Right cardiac atrium (tissue), 5 donors: ENCODE measurements at regions not wholly inside any gene's neighbourhood (a gene's known extent, or its start where the extent isn't known, plus 50 kb on each side); places are given as distances from the start of the nearest gene placed in this dataset.
"Not testable (repeated sequence)": the region's sequence is repeated elsewhere in the genome, so short reads cannot be mapped to it uniquely, and the experiment has no call there.

Experiments
- ATAC-seq, 2 donors: fragments of 200-7000 bp; cut with Tn5 transposase; one replicate each; pipeline versions ENCODE4 v1.8.0 to v1.9.1; 2020; ENCODE audit warnings: moderate library complexity in 2 of 2, mild to moderate bottlenecking in 1 of 2
- DNase-seq, 3 donors: peaks; one replicate each; pipeline ENCODE4 v3.0.0-alpha.2; 2020
- H3K27ac ChIP-seq: one replicate; pipeline ENCODE4 v1.5.1; 2013; ENCODE audit warnings: mild to moderate bottlenecking, low read length, control low read depth, moderate library complexity
- H3K27me3 ChIP-seq: one replicate; pipeline ENCODE4 v1.6.1; 2013; ENCODE audit not compliant: control insufficient read depth, insufficient read depth
- H3K4me1 ChIP-seq: one replicate; pipeline ENCODE4 v1.6.1; 2013; ENCODE audit warnings: low read length; ENCODE audit not compliant: control insufficient read depth, insufficient read depth
- H3K4me3 ChIP-seq: one replicate; pipeline ENCODE4 v1.5.1; 2013; ENCODE audit warnings: low read length, control low read depth
- H3K9me3 ChIP-seq: one replicate; pipeline ENCODE4 v1.6.1; 2013; ENCODE audit warnings: low read length; ENCODE audit not compliant: control insufficient read depth
- WGBS: extraction: QIAGEN DNeasy Blood & Tissue Kit; methylation state at CpG from one replicate; pipeline ENCODE4 v1.1.7; 2013; 5-methylcytosine and 5-hydroxymethylcytosine counted together
- intact Hi-C, 4 donors: fragments of 100-400 bp; cut with DNase I; formaldehyde crosslinking; loops; one replicate each; pipeline versions ENCODE4 v1.11.0 to v1.14.0; 2022 to 2023
- donor health status: healthy with polysubstance abuse.
- donor health status: DM: no; HTN: yes; CAD: no.
- donor health status: DM: no; HTN: no; CAD: no.
- donor health status: DM: no; HTN: yes; CAD: no; lungs with severe emphysema.
- donor health status: DM: yes; HTN: yes; CAD: no.

- intact Hi-C loops: no loop called here
- H3K27me3 ChIP-seq: no peaks in the 10 kb centered on the region
- H3K4me3 ChIP-seq: no peak overlapping the region
- no peak for DNase-seq
- no peak for ATAC-seq
- 74% methylated on average over 2 of the region's 2 CpGs for WGBS
- H3K27ac ChIP-seq: no peak overlapping the region
- no peaks in the 10 kb centered on the region for H3K9me3 ChIP-seq
- H3K4me1 ChIP-seq: no peaks in the 10 kb centered on the region
These were observed 50.7 kb upstream of the VPREB1 start for GRCh38 chr22:22193923-22194322.

GRCh38 chr22:22193462-22193861, 51.1 kb upstream of the VPREB1 start:
- WGBS: 58% methylated on average over 3 of the region's 4 CpGs
- H3K9me3 ChIP-seq, H3K27ac ChIP-seq, H3K27me3 ChIP-seq, intact Hi-C loops, ATAC-seq, H3K4me3 ChIP-seq, DNase-seq, H3K4me1 ChIP-seq: not testable (repeated sequence)

GRCh38 chr22:22193006-22193405, 51.6 kb upstream of the VPREB1 start:
- intact Hi-C loops, ATAC-seq, H3K4me1 ChIP-seq, H3K27me3 ChIP-seq, H3K4me3 ChIP-seq, DNase-seq, H3K9me3 ChIP-seq, H3K27ac ChIP-seq: not testable (repeated sequence)
- WGBS: 42% methylated on average over 3 of the region's 4 CpGs

GRCh38 chr22:22189796-22190195, 54.8 kb upstream of the VPREB1 start:
- H3K27ac ChIP-seq, DNase-seq, H3K4me3 ChIP-seq, H3K4me1 ChIP-seq, ATAC-seq, H3K9me3 ChIP-seq, intact Hi-C loops, H3K27me3 ChIP-seq: not testable (repeated sequence)
- WGBS: 52% methylated on average over 4 of the region's 4 CpGs

- H3K27ac ChIP-seq, intact Hi-C loops, H3K27me3 ChIP-seq, ATAC-seq, H3K9me3 ChIP-seq, H3K4me3 ChIP-seq, DNase-seq, H3K4me1 ChIP-seq: not testable (repeated sequence)
- 85% methylated on average over 11 of the region's 11 CpGs for WGBS
These were observed 56.7 kb upstream of the VPREB1 start for GRCh38 chr22:22187863-22188262.

- peaks cover 2% of the 10 kb centered on the region for H3K27me3 ChIP-seq
- no peaks in the 10 kb centered on the region for H3K4me1 ChIP-seq
- DNase-seq (no peak), ATAC-seq (no peak)
- H3K9me3 ChIP-seq: no peaks in the 10 kb centered on the region
- H3K4me3 ChIP-seq: no peak overlapping the region
- intact Hi-C loops: no loop called here
- WGBS: 47% methylated on average over 3 of the region's 3 CpGs
- H3K27ac ChIP-seq: no peak overlapping the region
These were observed 57.3 kb upstream of the VPREB1 start for GRCh38 chr22:22187299-22187698.

- H3K27me3 ChIP-seq: peaks cover 2% of the 10 kb centered on the region
- 61% methylated on average over 5 of the region's 5 CpGs for WGBS
- H3K4me1 ChIP-seq: no peaks in the 10 kb centered on the region
- H3K9me3 ChIP-seq: no peaks in the 10 kb centered on the region
- no peak overlapping the region for H3K27ac ChIP-seq
- no peak for DNase-seq
- H3K4me3 ChIP-seq: no peak overlapping the region
- no peak for ATAC-seq
- intact Hi-C loops: no loop called here
These were observed 58.6 kb upstream of the VPREB1 start for GRCh38 chr22:22185844-22186499.

- Histone ChIP-seq H3K27ac (no peak overlapping the region), H3K9me3 (no peaks in the 10 kb centered on the region), H3K4me1 (no peaks in the 10 kb centered on the region), H3K4me3 (no peak overlapping the region), H3K27me3 (peaks cover 2% of the 10 kb centered on the region)
- intact Hi-C loops: no loop called here
- 55% methylated on average over 3 of the region's 3 CpGs for WGBS
- DNase-seq (no peak), ATAC-seq (no peak)
These were observed 59.4 kb upstream of the VPREB1 start for GRCh38 chr22:22185217-22185616.

- Histone ChIP-seq H3K27ac (no peak overlapping the region), H3K9me3 (no peaks in the 10 kb centered on the region), H3K4me3 (no peak overlapping the region), H3K4me1 (no peaks in the 10 kb centered on the region), H3K27me3 (peaks cover 2% of the 10 kb centered on the region)
- 72% methylated on average over 6 of the region's 6 CpGs for WGBS
- intact Hi-C loops: no loop called here
- ATAC-seq (no peak), DNase-seq (no peak)
These were observed 60.2 kb upstream of the VPREB1 start for GRCh38 chr22:22184277-22184807.

- intact Hi-C loops: no loop called here
- Histone ChIP-seq H3K4me3 (no peak overlapping the region), H3K27ac (no peak overlapping the region), H3K27me3 (peaks cover 2% of the 10 kb centered on the region), H3K9me3 (no peaks in the 10 kb centered on the region), H3K4me1 (no peaks in the 10 kb centered on the region)
- no peak for ATAC-seq
- DNase-seq: no peak
These were observed 61.7 kb upstream of the VPREB1 start for GRCh38 chr22:22182990-22183264.

- DNase-seq (no peak), ATAC-seq (no peak)
- WGBS: 68% methylated on average over 7 of the region's 7 CpGs
- no peak overlapping the region for H3K4me3 ChIP-seq
- no peaks in the 10 kb centered on the region for H3K9me3 ChIP-seq
- peaks cover 2% of the 10 kb centered on the region for H3K27me3 ChIP-seq
- H3K4me1 ChIP-seq: no peaks in the 10 kb centered on the region
- H3K27ac ChIP-seq: no peak overlapping the region
- intact Hi-C loops: no loop called here
These were observed 62.2 kb upstream of the VPREB1 start for GRCh38 chr22:22182218-22182989.
